ENCODE measurements at regions not wholly inside any gene's neighbourhood (a gene's known extent, or its start where the extent isn't known, plus 50 kb on each side); places are given as distances from the start of the nearest gene placed in this dataset.

DNA sequence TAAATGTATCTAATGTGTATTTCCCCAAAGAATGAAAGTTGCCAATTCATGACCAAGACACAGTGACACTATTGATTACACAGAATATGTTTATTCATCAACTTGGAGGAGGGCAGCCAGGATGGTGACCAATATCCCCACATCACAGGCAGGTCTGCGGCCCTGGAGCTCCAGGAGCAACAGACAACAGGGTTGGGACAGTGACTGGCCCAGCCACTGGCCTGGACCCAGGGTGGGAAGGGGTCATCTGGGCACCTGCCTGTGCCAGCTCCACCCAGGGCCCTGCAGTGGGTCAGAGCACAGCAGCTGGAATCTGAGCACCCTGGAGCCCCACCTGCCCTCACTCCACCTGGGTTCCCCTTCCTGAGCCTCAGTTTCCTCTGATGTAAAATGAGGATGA is 466.1 kb downstream of the MATN1 start:
- no peak for TF ChIP-seq ZNF207 (IDR thresholded peaks at IDR 0.05; ENCODE audit: borderline replicate concordance)
- no peak for TF ChIP-seq EZH2 (IDR thresholded peaks at IDR 0.05; ENCODE audit: borderline replicate concordance, control insufficient read depth, low read depth, low read length)
- TF ChIP-seq, protein P1, sequence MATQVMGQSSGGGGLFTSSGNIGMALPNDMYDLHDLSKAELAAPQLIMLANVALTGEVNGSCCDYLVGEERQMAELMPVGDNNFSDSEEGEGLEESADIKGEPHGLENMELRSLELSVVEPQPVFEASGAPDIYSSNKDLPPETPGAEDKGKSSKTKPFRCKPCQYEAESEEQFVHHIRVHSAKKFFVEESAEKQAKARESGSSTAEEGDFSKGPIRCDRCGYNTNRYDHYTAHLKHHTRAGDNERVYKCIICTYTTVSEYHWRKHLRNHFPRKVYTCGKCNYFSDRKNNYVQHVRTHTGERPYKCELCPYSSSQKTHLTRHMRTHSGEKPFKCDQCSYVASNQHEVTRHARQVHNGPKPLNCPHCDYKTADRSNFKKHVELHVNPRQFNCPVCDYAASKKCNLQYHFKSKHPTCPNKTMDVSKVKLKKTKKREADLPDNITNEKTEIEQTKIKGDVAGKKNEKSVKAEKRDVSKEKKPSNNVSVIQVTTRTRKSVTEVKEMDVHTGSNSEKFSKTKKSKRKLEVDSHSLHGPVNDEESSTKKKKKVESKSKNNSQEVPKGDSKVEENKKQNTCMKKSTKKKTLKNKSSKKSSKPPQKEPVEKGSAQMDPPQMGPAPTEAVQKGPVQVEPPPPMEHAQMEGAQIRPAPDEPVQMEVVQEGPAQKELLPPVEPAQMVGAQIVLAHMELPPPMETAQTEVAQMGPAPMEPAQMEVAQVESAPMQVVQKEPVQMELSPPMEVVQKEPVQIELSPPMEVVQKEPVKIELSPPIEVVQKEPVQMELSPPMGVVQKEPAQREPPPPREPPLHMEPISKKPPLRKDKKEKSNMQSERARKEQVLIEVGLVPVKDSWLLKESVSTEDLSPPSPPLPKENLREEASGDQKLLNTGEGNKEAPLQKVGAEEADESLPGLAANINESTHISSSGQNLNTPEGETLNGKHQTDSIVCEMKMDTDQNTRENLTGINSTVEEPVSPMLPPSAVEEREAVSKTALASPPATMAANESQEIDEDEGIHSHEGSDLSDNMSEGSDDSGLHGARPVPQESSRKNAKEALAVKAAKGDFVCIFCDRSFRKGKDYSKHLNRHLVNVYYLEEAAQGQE (IDR thresholded peaks at IDR 0.05; ENCODE audit: low read depth, low read length), result no peak
- no peak for TF ChIP-seq MTA2 (IDR thresholded peaks at IDR 0.05; ENCODE audit: low read depth)
- TF ChIP-seq, protein P2, sequence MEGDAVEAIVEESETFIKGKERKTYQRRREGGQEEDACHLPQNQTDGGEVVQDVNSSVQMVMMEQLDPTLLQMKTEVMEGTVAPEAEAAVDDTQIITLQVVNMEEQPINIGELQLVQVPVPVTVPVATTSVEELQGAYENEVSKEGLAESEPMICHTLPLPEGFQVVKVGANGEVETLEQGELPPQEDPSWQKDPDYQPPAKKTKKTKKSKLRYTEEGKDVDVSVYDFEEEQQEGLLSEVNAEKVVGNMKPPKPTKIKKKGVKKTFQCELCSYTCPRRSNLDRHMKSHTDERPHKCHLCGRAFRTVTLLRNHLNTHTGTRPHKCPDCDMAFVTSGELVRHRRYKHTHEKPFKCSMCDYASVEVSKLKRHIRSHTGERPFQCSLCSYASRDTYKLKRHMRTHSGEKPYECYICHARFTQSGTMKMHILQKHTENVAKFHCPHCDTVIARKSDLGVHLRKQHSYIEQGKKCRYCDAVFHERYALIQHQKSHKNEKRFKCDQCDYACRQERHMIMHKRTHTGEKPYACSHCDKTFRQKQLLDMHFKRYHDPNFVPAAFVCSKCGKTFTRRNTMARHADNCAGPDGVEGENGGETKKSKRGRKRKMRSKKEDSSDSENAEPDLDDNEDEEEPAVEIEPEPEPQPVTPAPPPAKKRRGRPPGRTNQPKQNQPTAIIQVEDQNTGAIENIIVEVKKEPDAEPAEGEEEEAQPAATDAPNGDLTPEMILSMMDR (IDR thresholded peaks at IDR 0.05 in 2 of 3, conservative IDR thresholded peaks at IDR 0.05 in 1 of 3; ENCODE audit: control insufficient read depth in 2 of 3, extremely low read depth in 1 of 3, insufficient read depth in 1 of 3, low read depth in 3 of 3, low read length in 3 of 3), result no peak
- no peak for TF ChIP-seq POLR2AphosphoS5 (IDR thresholded peaks at IDR 0.05; ENCODE audit: low read length)
- no peak for TF ChIP-seq GABPA (IDR thresholded peaks at IDR 0.05; ENCODE audit: low read depth)
